Lung microvascular endothelial cell (primary cell): ENCODE measurements at regions not wholly inside any gene's neighbourhood (a gene's known extent, or its start where the extent isn't known, plus 50 kb on each side); places are given as distances from the start of the nearest gene placed in this dataset.

Experiments
- DNase-seq, 2 donors: peaks; one replicate each; pipeline versions ENCODE4 v3.0.0 to v3.0.0-alpha.2; 2010; ENCODE audit warnings: low read depth in 2 of 2

DNA sequence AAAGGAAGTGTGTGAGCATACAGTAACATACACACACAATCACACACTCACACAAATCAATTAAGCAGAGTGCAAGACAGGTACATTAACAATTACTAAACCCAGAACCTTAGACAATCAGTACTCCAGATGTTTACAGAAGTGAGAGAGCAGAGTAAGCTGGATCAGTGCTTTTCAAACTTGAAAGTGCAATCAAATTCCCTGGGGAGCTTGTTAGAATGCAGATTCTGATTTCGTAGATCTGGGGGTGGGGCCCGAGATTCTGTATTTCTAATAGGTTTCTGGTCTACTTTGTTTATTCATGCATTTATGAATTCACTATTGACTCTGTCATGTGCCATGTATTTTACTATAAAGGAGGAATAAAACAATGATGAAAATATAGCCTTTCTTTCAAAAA lies 179.6 kb upstream of the PHYHIPL start:
- DNase-seq: no peak

DNA sequence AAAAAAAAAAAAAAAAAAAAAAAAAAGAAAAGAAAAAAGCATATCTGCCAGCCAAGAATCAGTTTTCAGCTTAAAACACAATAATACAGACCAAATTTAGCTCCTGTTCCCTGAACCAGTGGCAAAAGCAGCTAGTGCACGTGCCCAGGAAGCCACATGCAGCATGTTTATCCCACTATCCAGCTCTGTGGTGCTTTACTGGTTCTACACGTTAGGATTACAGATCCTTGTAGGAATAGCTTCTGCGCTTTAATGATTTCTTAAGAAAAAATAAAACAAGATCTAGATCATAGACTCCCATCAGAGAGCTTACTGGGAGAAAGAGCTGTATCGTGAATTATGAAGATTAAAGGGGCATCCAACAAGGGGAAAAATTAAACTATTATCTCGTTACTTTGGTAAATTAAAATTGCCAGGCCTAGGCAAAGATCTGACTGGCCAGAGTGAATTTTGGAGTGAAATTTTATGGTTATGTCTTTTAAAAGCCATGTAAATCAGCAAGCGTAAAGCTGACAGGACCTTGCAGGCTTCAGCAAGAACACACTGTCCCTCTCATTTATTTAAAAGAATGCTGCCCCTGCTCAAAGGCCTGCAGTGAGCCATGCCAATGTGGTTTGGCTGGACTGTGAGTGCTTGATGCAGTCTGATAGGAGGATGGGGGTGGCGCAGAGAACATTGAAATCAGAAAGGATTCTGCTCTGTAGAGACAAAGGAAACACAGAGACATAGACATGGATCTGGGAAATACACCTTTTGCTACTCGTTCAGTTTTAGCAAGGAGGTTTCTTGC lies 177.3 kb upstream of the PHYHIPL start:
- no peak for DNase-seq

DNA sequence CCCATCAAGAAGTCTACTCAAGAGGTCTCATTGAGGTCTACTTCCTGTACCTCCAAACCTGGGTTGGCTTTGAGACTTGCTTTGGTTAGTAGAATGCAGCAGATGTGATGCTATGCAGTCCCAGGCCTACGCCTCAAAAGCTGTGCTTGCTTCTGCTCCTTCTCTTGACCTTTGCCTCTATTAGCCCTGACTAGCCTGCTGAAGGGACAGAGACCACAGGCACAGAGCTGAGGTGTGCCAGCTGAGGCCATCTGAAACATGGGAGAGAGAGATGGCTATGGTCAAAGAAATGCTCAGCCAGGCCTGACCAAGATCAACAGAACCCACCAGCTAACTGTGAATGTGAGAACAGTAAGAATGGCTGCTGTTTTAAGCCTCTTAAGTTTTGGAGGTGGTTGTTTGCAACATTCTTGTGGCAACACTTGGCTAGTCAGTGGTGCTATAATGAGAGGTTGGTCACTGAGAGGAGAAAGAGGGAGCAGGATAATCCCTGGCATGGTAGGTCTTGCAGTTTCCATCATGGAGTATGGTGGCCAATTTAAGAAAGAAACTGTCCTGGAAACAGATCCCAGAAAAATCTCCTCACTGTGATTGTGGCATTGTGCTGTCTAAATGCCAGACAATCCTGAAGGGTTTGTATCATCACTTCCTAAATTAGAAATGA lies 176.1 kb upstream of the PHYHIPL start:
- DNase-seq: no peak

DNA sequence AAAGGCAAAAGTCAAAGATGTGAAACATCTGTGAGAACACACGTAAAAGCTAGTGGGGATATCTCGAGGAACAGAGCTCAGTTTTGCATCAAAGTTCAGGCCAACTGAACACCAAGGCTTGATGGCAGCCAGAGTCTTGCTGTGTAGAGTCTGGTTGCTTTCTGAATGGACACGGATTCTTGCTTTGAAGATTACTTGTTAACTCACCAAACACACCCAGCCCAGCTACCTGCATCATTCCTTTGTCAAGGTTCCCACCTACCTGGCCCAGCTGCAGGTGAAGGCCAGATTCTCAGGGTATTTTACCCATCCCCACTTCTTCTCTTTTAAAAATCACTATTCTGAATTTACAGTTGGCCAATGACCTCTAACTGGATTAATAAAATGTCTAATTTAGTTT lies 174.4 kb upstream of the PHYHIPL start:
- no peak for DNase-seq

DNA sequence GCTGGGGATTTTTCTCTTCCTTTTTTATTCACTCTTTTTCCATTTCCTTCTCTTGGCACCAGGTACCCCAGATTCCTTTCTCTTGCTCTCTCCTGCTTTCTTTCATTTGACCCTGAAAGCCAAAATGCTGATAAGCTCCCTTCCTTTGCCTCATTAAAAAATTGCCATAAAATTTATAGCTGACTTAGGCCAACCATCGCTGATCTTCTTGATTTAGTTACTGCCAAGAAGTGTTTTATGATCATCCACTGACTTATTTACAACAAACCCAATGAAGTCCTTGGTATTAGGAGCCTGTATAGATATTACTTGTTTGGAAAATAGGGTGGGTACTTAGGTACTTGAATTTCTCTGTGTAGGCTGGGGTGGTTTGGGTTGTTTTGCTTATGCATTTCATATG lies 173.2 kb upstream of the PHYHIPL start:
- no peak for DNase-seq

DNA sequence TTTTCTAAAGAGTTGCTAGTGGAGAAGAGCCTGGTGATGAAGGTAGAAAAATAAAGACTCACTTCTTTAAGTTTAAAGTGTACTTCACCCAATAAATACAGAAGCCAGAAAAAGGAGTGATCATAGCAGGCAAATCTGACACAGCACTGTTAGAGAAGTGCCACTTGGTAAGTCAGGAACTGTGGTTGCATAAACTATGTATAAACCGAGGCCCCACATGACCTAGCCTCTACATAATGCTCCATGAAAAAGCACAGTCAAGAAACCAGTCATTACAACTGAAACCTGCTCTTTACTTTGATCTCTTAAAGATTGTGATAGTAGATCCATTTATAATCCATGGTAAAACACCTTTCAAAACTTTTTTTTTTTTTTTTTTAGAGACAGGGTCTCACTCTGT lies 172.1 kb upstream of the PHYHIPL start:
- no peak for DNase-seq

DNA sequence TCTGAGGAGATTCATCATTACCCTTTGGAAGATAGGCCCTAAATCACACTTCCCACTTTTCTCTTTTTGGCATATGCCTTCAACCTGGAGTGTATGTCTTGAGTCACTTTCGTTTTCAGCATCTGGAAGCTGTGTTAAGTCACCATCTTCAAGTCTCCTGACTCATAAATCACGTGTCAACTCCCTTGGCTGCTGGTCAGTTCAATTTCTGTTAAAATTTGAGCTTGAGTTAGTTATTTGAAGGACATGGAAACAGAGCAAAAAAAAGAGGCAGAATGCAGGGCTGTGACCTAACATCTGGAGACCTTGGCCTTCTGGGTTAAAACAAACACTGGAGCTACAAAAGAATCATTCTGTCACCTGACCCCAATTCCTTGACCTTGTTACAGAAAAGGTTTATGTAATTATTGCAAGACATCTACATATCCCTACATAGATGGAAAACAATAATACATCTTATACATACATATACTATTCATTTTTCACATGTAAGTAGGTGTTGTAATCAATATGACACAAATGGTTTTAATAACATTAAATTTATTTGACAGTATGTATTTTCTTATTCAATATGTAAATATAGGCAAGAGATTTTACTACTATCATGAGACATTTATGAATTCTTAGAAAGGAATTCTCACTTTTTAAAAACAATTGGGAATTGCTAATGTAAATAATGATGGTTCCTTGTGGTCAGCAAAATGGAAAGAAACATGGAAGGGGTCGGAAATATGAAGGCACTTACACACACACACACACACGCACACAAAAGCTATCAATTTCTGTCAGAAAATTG lies 169.7 kb upstream of the PHYHIPL start:
- no peak for DNase-seq

DNA sequence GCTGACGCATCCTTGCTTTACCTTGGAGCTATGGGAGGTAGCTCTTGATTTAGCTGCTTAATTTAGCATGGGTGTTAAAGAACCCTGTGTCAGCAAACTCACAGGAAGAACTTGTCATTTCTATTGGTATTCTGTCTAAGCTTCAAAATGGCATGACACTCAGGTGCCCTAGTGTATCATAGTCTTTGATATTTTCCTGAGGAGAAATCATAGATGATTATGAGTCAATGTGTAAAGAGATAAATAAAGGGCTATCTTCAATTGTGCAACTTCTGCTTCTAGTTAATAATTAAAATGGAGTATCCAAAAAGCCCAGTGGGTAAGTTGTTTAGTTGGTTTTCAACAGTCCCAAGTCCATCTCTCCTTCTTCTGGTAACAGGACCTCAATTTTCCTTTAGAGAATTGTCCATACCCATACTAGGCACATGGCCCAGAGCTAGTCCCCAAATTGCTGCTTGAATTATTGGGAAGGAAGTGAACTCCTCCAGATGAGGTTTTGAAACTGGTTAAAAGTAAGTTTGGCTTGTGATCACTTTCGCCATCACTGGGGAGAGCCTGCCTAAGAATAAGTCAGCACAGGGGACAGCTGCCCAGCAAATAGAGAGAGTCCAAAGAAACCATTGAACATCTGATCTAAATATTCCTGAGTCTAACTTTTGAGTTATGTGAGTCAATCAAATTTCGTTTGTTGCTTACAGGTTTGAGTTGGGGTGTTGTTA lies 169.0 kb upstream of the PHYHIPL start:
- no peak for DNase-seq

DNA sequence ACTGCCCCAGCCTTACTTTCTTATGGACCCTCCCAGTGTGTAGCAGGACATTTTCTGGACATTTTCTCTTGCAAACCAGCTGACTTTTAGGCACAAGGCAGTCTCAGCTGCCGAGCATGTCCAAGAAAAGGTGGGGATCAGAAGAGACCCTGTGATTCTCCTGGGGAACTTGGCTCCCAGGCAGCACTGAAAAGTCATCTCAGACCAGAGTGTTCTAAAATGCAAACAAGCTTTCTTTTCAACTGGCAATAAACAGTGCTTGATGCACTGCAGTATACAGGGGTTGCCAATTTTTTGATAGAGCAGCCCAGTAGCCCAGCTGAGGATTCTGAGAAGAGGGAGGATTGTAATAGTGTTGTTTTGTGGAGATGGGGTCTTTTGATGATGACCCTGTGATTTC lies 168.0 kb upstream of the PHYHIPL start:
- no peak for DNase-seq

DNA sequence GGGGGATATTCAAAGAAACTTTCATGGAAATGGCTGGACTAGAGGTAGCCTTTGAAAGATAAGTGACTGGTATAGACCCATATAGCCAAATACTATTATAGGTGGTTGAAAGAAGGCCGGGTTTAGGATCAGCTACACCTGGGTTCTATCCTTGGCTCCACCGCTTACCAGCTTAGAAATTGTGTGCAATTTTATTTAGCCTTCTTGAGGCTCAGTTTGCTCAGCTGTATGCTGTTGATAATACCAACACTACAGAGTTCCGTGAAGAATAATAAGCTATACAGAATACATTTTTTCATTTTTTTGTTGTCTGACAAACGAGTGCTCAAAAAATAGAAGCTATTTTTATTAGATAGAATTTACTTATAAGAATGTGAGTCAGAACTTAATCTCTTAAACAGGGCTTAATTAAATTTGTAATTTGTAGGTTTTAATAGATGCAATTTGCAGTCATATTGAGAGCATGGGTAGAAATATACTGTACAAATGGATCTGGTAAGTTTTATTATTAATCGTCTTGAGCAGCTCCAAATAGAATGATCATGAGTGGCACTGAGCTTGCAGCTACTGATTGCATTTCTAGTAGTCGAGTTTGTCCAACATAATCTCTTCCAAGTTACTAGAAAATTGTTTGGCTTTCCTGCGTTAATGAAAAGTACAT lies 164.3 kb upstream of the PHYHIPL start:
- no peak for DNase-seq

DNA sequence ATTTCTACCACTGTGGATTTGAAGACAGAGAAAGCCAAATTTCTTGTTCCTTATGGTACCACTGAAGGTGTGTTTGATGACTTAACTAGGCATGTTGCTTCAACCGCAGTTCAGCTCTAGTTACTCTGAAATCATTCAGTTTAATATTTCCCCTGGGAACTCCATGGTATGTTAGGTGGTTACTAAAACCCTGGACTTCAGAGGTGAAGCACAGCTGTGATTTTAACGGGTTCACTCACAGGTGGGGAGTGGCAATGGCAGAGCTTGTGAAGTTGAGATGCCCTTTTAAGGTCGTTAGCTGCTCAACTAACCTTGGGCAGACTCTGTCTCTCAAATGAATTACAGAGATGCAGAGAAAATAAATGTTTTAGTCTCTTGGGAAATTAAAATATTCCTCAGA lies 163.6 kb upstream of the PHYHIPL start:
- DNase-seq: no peak

DNA sequence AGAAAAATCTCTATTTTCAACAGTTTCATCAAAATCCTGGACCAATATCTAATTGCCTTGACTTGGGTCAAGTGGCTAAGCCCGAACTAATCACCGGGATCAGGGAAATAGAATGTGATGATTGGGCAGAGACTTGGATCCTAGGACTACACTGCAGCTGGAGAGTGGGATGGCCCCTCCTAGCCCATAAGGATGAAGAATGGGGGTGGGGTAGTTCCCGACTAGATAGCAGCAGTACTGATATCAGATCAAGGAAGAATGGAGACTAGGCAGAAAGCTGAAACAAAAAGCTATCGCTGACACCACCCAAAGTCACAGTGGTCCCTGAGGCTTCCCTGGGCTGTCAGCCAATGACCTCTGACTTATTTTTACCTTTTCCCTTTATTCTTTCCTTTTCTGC lies 160.4 kb upstream of the PHYHIPL start:
- no peak for DNase-seq

DNA sequence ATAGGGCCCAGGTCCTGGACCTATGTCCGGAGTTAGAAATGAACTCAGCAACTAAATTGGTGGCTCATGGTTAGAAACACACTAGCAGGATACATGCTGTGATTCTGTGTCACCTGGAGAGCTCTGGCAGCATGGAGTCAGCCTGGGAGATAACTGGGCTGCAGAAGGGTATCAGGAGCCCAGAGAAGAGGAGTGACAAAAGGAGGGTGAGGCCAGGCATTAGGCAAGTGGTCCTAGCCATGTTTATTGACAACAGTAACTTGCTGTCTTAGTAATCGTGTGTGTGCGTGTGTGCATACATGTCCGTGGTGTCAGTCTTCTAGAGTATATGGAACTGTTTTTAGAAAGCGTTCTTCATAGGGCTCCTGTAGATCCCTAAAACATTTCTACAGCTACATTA lies 157.5 kb upstream of the PHYHIPL start:
- DNase-seq: no peak

DNA sequence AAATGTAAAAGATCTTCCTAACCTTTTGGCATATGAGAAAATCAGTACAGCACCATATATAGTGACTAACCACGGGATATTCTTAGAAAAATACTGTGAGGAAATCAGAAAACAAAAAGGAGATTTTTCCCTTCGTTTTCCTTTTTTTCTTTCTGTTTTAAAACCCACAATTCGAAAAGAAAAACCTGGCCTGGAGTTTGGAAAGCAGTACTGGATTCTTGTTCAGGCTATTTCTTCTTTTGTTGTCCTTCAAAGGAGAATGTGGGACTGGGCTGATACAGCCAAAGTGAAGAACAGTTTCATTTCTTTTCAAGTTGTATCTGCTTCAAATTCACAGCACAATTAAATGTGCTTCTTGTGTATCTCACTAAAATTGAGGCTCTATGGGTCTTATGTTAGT lies 156.8 kb upstream of the PHYHIPL start:
- no peak for DNase-seq

DNA sequence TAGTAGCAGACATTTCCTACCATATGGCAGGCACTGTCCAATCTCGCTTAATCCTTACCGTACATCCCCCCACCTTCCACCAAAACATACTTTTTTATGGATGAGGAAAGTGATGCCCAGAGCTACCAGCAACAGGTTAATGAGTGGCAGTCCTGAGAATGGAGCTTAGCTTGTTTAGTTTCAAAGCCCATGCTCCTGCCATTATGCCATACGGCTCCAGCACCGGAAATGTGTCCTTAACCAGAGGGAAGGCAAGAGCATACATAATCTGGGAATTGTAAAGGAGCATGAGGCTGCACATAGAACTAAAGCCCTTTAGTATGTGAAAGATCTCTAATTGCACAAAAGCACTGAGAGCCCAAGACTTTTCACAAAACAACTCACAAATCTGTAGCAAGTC lies 155.9 kb upstream of the PHYHIPL start:
- DNase-seq: no peak

DNA sequence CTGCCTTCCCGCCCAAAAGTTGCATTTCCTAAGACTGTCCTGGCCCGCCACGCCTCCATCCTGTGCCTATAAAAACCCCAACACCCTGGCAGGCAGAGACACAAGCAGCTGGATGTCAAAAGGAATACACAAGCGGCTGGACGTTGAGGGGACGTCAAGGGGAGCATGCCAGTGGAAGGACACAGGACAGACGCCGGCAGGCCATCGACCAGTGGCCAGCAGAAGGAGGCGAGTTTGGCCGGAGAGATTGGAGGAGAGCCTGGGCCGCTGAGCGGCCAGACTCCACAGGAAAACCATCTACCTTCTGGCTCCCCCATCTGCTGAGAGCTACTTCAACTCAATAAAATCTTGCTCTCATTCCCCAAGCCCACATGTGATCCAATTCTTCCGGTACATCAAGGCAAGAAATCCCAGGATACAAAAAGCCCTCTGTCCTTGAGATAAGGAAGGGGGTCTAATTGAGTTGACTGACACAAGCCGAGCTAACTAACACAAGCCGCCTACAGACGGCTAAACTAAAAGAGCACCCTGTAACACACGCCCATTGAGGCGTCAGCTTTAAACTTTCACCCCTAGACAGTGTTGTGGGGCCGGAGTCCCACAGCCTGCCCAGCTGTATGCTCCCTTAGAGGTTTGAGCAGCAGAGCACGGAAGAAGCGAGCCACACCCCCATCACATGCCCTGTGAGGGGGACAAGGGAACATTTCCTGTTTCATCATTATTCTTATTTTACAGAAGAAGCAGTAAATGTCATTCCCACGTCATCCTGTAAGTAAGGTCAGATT lies 150.3 kb upstream of the PHYHIPL start:
- DNase-seq: no peak

DNA sequence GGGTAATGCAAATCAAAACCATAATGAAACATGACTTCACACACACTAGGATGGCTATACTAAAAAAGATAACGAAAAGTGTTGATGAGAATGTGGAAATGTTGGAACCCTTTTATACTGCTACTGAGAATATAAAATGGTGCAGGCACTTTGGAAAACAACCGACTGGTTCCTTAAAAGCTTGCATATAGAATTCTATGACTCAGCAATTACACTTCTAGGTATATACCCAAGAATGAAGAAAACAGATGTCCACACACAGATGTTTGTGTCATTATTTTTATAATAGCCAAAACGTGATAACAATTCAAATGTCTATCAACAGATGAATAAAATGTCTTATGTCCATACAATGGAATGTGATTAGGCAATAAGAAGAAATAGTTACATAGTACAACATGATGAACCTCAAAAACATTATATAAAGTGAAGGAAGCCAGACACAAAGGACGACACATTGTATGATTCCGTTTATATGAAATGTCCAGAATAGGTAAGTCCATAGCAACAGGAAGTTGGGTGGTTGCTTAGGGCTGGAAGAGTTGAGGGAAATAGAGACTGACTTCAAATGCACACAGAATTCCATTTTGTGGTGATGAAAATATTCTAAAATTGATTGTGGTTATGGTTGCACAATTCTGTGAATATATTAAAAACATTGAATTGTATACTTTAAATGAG lies 148.3 kb upstream of the PHYHIPL start:
- DNase-seq: no peak

DNA sequence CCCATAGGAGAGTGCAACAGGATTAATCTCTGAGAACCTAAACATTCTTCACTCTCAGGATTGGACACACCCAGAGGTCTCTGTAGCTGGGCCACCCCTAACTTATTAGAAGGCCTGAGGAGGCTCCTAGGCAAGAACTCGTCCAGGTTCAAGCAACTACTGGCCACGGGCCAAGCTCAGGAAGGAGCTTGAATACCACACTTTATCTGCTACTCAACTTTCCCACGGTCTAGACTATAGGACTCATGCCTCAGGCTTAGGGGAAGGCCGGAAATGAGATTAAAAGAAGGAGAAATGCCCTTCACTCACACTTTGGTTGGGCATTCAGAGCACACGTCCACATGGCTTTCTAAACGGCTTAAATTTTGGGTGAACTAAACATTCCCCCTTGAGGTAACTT lies 142.8 kb upstream of the PHYHIPL start:
- no peak for DNase-seq

DNA sequence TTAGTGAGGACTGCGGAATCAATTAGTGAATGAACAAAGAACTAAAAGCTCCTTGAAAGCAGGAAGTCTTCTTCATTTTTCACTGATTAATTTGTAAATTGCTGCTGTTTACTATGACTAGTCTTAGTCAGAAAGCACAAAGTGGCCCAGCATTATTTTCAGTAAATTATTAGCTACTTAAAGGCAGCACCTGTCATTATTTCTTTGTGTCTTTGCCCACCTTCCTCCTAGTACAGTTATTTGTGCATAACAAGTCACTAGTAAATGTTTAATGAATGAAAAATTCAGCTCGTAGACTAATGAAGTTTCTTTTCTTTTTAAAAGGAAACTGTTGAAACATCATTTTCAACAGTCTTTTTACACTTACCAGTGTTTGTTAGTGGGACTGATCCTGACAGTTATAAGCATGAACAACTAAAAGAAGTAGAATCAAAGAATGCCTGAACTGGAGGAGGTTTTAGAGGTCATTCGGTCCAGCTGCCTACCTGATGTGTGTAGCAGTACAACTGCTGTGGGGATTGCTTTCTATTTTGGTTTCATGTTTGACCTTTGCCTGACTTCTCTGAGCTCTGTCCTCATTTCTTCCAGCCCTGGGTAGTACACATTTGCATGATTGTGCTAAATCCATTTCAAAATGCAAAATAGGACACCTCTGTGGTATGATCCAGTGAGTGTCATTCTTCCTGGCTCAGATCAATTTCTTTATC lies 140.0 kb upstream of the PHYHIPL start:
- DNase-seq: no peak
